ENCODE measurements at regions not wholly inside any gene's neighbourhood (a gene's known extent, or its start where the extent isn't known, plus 50 kb on each side); places are given as distances from the start of the nearest gene placed in this dataset.

GRCh38 chr2:43135583-43135982, 90.8 kb downstream of the ZFP36L2 start:
- TF ChIP-seq CTCF (IDR thresholded peaks at IDR 0.05; ENCODE audit: poor library complexity) (no peak), EZH2phosphoT487 (IDR thresholded peaks at IDR 0.05; ENCODE audit: low read depth, severe bottlenecking, unreplicated experiment) (no peak)
